ENCODE measurements at regions not wholly inside any gene's neighbourhood (a gene's known extent, or its start where the extent isn't known, plus 50 kb on each side); places are given as distances from the start of the nearest gene placed in this dataset.

GRCh38 chr21:43306391-43306790 lies 120.5 kb downstream of the SIK1 start:
- ATAC-seq = no peak
- H3K27me3 Mint-ChIP-seq = peaks cover 0 to 9% (median 2%) of the 10 kb centered on the region in 5 donors
- peaks cover 0 to 2% (median 0%) of the 10 kb centered on the region in 4 donors for H3K4me1 Mint-ChIP-seq
- no peak for DNase-seq
- POLR2A ChIA-PET = no interaction called here
- H3K4me3 Mint-ChIP-seq = no peak overlapping the region
- no peaks in the 10 kb centered on the region for H3K9me3 Mint-ChIP-seq
- no peak overlapping the region for H3K27ac Mint-ChIP-seq
- no peaks in the 10 kb centered on the region for H3K36me3 Mint-ChIP-seq

DNA sequence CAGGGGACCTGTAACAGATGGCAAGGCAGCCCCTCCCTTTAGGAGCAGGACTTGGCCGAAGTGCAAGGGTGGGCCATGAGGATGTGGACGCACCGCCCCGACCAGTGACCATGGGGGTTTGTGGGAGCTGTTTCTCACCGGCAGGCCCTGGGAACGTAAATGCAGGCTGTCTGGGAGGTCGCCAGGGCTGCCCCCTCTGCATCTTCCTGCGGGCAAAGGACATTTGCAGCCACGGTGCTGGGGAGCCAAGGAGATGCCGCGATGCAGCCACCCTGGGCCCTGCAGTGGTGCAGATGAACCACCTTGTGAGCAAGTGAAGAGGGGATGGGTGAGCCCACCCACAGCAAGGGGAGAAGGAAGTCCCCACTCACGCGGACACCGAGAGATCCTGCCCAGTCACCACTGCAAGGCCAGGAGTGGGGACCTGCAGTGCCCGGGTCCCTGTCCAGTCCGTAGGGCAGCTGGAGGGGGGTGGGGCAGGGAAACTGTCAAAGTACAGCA lies 121.1 kb downstream of the SIK1 start:
- no peaks in the 10 kb centered on the region for H3K36me3 Mint-ChIP-seq
- no peaks in the 10 kb centered on the region for H3K9me3 Mint-ChIP-seq
- peak overlapping the region in 1 of 10 donors; percentile 13 for H3K27ac Mint-ChIP-seq
- H3K27me3 Mint-ChIP-seq = peaks cover 0 to 9% (median 2%) of the 10 kb centered on the region in 5 donors
- H3K4me3 Mint-ChIP-seq = no peak overlapping the region
- POLR2A ChIA-PET = interaction anchor here (0.6 kb wide), 1 partner anchor 15 kb away, joined by 3 read pairs; no protein-coding TSS in a partner anchor
- peaks cover 0 to 2% (median 0%) of the 10 kb centered on the region in 4 donors for H3K4me1 Mint-ChIP-seq
- ATAC-seq = no peak
- DNase-seq = peak in 1 of 10 donors; percentile 50

DNA sequence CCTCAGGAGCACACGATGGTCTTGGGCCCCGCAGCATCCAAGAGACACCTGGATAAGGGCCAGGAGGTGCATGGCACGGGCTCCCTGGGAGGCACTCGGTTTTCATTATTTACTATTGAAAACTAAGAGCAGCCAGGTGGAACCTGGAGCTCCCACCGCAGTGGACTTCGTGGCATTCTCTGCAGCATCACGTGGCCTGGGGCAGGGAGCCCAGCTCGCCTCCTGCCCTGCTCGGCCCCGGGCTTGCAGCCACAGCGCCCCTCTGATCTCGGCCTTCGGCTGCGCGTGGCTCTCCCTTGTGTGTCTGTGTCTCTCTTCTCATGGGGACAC lies 121.6 kb downstream of the SIK1 start:
- no peaks in the 10 kb centered on the region for H3K36me3 Mint-ChIP-seq
- peaks cover 0 to 2% (median 0%) of the 10 kb centered on the region in 4 donors for H3K4me1 Mint-ChIP-seq

DNA sequence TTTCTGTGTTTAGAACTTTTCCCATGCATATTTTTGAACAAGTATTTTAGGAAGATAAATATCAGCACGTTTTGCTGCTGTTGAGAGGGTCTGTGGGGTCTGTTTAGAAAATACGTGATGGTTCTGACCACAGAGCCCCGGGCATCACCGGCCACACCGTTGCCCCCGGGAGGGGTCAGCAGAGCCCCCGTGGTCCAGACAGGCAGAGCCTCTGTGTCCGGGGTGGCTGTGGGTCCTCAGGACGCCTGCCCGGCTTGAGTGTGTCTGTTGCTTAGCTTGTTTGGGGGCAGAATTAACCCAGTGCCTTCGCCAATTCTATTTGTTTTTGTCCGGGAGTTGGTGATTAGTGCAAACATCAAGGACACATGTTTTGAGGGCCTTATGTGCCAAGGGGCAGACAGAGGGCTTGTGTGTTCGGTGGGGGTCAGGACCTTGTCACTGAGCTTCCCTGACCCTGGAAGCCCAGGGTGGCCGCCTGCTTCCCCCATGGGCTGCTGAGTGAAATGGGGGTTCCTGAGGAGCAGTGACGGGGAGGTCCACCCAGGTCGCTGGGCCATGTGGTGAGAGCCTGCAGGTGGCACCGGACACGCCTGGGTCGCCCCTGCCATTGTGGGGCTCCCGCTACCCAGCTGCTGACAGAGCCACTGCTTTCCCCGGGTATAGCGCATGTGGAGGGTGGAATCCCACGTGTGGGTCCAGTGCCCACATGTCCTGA lies 122.2 kb downstream of the SIK1 start:
- peaks cover 0 to 2% (median 0%) of the 10 kb centered on the region in 4 donors for H3K4me1 Mint-ChIP-seq
- peaks cover 0 to 9% (median 2%) of the 10 kb centered on the region in 5 donors for H3K27me3 Mint-ChIP-seq
- peak in 1 of 10 donors; percentile 52 for DNase-seq
- H3K27ac Mint-ChIP-seq = peak overlapping the region in 2 of 10 donors; percentile 5 to 17
- no peak overlapping the region for H3K4me3 Mint-ChIP-seq
- H3K9me3 Mint-ChIP-seq = no peaks in the 10 kb centered on the region
- no peak for ATAC-seq
- POLR2A ChIA-PET = no interaction called here
- H3K36me3 Mint-ChIP-seq = no peaks in the 10 kb centered on the region

More for the DNA sequence above, 121.6 kb downstream of the SIK1 start:
- POLR2A ChIA-PET = interaction anchor here (0.6 kb wide), 1 partner anchor 15 kb away, joined by 3 read pairs; no protein-coding TSS in a partner anchor
- ATAC-seq = no peak
- Mint-ChIP-seq H3K27me3 (peaks cover 0 to 9% (median 2%) of the 10 kb centered on the region in 5 donors), H3K4me3 (no peak overlapping the region), H3K9me3 (no peaks in the 10 kb centered on the region), H3K27ac (no peak overlapping the region)
- no peak for DNase-seq

DNA sequence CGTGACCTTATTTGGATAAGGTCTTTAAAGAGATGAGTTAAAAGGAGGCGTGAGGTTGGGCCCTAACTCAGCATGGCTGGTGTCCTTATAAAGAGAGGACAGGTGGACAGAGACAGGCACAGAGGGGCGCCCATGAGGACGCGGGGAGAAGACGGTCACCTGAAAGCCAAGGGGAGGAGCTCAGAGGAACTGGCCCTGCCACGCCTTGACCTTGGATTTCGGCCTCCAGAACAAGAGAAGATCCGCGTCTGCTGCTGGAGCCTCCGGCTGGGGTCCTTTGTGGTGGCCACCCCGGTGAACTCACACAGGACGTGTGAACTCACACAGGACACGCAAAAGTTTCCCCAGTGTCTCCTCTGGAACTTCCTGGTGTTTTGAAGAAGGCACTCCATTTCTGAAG lies 122.7 kb downstream of the SIK1 start:
- H3K9me3 Mint-ChIP-seq = no peaks in the 10 kb centered on the region
- H3K36me3 Mint-ChIP-seq = no peaks in the 10 kb centered on the region
- peaks cover 0 to 9% (median 2%) of the 10 kb centered on the region in 5 donors for H3K27me3 Mint-ChIP-seq
- H3K4me3 Mint-ChIP-seq = no peak overlapping the region
- POLR2A ChIA-PET = no interaction called here
- DNase-seq (no peak), ATAC-seq (no peak)
- H3K4me1 Mint-ChIP-seq = peaks cover 0 to 2% (median 0%) of the 10 kb centered on the region in 4 donors
- peak overlapping the region in 3 of 10 donors; percentile 17 to 55 (median 24) for H3K27ac Mint-ChIP-seq

DNA sequence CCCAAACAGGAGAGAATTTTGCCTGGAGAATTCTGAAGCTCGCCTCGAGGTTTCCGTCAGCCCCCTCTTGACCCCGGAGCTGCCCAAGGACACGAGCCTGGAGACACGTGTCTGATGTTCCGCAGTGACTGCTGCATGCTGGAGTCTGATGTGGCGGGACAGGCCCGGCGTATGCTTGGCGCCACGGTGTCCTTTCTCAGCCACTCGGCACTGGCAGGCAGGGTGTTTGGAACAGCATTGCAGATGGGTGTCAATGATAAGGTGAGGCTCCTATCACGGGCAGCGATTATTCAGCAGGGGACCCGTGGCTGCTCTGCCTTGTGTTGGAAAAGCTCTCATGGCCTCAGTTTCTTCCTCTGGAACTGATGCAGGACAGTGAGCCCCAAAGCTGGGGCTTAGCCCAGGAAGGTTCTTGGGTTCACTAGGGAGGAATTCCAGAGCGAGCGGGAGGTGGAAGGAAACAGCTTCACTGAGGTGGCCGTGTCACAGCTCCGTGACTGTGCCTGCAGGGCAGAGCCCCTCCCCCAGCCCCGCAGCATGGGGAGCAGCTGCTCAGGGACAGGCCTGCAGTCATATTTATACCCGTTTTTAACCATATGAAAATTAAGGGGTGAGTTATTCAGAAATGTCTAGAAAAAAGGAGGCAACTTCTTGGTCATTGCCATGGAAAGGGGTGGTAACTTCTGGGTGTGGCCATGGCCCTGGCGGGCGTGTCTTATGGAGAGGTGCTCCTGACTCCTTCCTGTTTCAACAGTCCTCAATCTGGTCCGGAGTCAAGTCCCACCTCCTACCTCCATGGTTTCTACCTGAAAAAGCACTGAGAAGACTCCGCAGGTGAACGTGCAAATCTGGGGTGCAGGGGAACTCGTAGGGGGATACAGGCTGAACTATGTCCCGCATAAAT lies 123.4 kb downstream of the SIK1 start:
- DNase-seq (peak in 1 of 10 donors; percentile 38), ATAC-seq (no peak)
- Mint-ChIP-seq H3K4me3 (no peak overlapping the region), H3K36me3 (no peaks in the 10 kb centered on the region), H3K27ac (peak overlapping the region in 2 of 10 donors; percentile 9 to 55), H3K27me3 (peaks cover 3 to 9% (median 4%) of the 10 kb centered on the region in 5 donors), H3K4me1 (peaks cover 0 to 2% (median 0%) of the 10 kb centered on the region in 4 donors), H3K9me3 (no peaks in the 10 kb centered on the region)
- POLR2A ChIA-PET = no interaction called here

GRCh38 chr21:43302769-43303168 lies 124.2 kb downstream of the SIK1 start:
- Mint-ChIP-seq H3K9me3 (no peaks in the 10 kb centered on the region), H3K4me1 (peaks cover 0 to 2% (median 0%) of the 10 kb centered on the region in 4 donors), H3K27ac (peak overlapping the region in 1 of 10 donors; percentile 82), H3K4me3 (no peak overlapping the region), H3K27me3 (peaks cover 3 to 9% (median 4%) of the 10 kb centered on the region in 5 donors), H3K36me3 (no peaks in the 10 kb centered on the region)
- POLR2A ChIA-PET = no interaction called here
- DNase-seq (no peak), ATAC-seq (no peak)

DNA sequence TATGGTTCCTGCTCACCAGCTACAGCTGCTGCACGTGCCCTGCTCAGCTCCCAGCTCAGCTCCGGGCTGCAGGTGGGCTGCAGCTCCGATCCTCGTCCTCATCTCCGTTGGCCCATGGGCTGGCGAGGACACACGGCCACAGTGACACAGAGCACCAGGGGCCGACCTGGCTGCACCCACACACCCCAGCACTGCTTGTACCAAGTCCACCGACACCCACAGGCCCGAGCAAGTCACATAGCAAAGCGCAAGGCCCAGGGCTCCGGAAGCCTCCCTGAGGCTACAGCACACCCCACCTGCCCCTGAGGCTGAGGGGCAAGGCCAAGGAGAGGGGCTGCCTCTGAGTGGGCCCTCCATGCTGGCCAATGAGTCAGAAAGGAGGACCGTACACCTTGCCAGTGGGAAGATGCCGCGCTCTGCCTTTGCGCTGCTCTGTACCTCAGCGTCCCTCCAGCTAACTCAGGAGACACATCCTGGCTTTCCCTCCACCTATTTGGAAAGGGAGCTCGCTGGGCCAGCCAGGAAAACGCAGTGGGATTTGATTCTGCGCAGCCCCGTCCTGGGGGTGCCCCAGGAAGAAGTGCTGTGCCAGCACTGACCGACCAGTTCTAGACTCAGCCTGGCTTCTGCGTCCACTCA lies 124.8 kb downstream of the SIK1 start:
- POLR2A ChIA-PET = no interaction called here
- DNase-seq = peak in 1 of 10 donors; percentile 43
- Mint-ChIP-seq H3K4me3 (no peak overlapping the region), H3K27ac (no peak overlapping the region), H3K36me3 (no peaks in the 10 kb centered on the region), H3K9me3 (no peaks in the 10 kb centered on the region), H3K4me1 (peaks cover 0 to 2% (median 0%) of the 10 kb centered on the region in 4 donors), H3K27me3 (peaks cover 3 to 9% (median 4%) of the 10 kb centered on the region in 5 donors)
- no peak for ATAC-seq

GRCh38 chr21:43301409-43302061 lies 125.4 kb downstream of the SIK1 start:
- DNase-seq (peak in 1 of 10 donors; percentile 40), ATAC-seq (no peak)
- POLR2A ChIA-PET = no interaction called here
- Mint-ChIP-seq H3K4me3 (no peak overlapping the region), H3K27ac (no peak overlapping the region), H3K9me3 (no peaks in the 10 kb centered on the region), H3K36me3 (no peaks in the 10 kb centered on the region), H3K27me3 (peaks cover 3 to 9% (median 4%) of the 10 kb centered on the region in 5 donors), H3K4me1 (no peaks in the 10 kb centered on the region)

GRCh38 chr21:43300496-43301408 lies 126.2 kb downstream of the SIK1 start:
- no peak overlapping the region for H3K4me3 Mint-ChIP-seq

More at GRCh38 chr21:43300496-43301408, 126.2 kb downstream of the SIK1 start:
- POLR2A ChIA-PET = no interaction called here
- no peak overlapping the region for H3K27ac Mint-ChIP-seq
- ATAC-seq (no peak), DNase-seq (peak in 1 of 10 donors; percentile 26)
- H3K4me1 Mint-ChIP-seq = peaks cover 0 to under 1% (median 0%) of the 10 kb centered on the region in 4 donors
- H3K36me3 Mint-ChIP-seq = no peaks in the 10 kb centered on the region
- H3K27me3 Mint-ChIP-seq = peaks cover 4 to 9% (median 4%) of the 10 kb centered on the region in 5 donors
- H3K9me3 Mint-ChIP-seq = peaks cover 0 to under 1% (median 0%) of the 10 kb centered on the region in 9 donors

All from naive thymus-derived CD8-positive, alpha-beta T cell (primary cell).